ENCODE measurements at regions not wholly inside any gene's neighbourhood (a gene's known extent, or its start where the extent isn't known, plus 50 kb on each side); places are given as distances from the start of the nearest gene placed in this dataset.

DNA sequence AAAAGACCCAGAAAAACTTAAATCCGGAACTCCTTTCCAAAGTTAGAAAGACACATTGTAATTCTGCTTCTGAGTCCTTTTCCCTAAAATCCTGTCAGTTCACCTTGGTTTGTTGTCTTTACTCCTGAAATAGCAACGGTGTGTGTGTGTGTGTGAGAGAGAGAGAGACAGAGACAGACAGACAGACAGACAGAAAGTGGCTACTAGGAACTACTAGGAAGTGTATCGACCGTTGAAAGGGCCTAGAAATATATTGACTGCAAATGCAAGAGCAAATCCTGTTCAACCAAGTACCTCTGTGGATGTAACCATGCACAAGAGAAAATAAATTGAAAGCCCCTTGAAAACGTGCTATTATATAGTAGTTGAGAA is 100.0 kb upstream of the MLIP start:
- TF ChIP-seq POLR2A (IDR thresholded peaks at IDR 0.05), result no peak
- TF ChIP-seq, protein P1, sequence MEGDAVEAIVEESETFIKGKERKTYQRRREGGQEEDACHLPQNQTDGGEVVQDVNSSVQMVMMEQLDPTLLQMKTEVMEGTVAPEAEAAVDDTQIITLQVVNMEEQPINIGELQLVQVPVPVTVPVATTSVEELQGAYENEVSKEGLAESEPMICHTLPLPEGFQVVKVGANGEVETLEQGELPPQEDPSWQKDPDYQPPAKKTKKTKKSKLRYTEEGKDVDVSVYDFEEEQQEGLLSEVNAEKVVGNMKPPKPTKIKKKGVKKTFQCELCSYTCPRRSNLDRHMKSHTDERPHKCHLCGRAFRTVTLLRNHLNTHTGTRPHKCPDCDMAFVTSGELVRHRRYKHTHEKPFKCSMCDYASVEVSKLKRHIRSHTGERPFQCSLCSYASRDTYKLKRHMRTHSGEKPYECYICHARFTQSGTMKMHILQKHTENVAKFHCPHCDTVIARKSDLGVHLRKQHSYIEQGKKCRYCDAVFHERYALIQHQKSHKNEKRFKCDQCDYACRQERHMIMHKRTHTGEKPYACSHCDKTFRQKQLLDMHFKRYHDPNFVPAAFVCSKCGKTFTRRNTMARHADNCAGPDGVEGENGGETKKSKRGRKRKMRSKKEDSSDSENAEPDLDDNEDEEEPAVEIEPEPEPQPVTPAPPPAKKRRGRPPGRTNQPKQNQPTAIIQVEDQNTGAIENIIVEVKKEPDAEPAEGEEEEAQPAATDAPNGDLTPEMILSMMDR (IDR thresholded peaks at IDR 0.05), result no peak
